IPS-NIHi11 (cell line): ENCODE measurements at regions not wholly inside any gene's neighbourhood (a gene's known extent, or its start where the extent isn't known, plus 50 kb on each side); places are given as distances from the start of the nearest gene placed in this dataset.
"Not testable (repeated sequence)": the region's sequence is repeated elsewhere in the genome, so short reads cannot be mapped to it uniquely, and the experiment has no call there.

Experiments used
- DNase-seq: peaks from one replicate; pipeline ENCODE4 v3.0.0; 2012; ENCODE audit warnings: mixed read lengths, low spot score

- DNase-seq = no peak
These were observed 218.2 kb downstream of the RPL10L start for GRCh38 chr14:46433381-46433780.

DNA sequence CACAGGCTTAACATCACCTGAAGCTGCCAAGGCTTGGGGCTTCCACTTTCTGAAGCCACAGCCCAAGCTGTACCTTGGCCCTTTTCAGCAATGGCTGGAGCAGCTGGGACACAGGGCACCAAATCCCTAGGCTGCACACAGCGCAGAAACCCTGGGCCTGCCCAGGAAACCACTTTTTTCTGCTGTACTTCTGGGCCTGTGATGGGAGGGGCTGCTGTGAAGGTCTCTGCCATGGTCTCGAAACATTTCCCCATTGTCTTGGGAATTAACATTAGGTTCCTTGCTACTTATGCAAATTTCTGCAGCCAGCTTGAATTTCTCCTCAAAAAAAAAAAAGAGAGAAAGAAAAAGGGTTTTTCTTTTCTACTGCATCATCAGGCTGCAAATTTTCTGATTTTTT is 219.1 kb downstream of the RPL10L start:
- DNase-seq = peak; percentile 5

GRCh38 chr14:46417066-46417465 is 234.5 kb downstream of the RPL10L start:
- no peak for DNase-seq

- DNase-seq = peak; percentile 4
These were observed 246.4 kb downstream of the RPL10L start for GRCh38 chr14:46404865-46405811.

- not testable (repeated sequence) for DNase-seq
These were observed 249.4 kb downstream of the RPL10L start for GRCh38 chr14:46402001-46402690.

- no peak for DNase-seq
These were observed 250.5 kb downstream of the RPL10L start for GRCh38 chr14:46401066-46401465.

- DNase-seq = no peak
These were observed 252.5 kb downstream of the RPL10L start for GRCh38 chr14:46399049-46399448.

- DNase-seq = no peak
These were observed 267.0 kb downstream of the RPL10L start for GRCh38 chr14:46384611-46385010.

DNA sequence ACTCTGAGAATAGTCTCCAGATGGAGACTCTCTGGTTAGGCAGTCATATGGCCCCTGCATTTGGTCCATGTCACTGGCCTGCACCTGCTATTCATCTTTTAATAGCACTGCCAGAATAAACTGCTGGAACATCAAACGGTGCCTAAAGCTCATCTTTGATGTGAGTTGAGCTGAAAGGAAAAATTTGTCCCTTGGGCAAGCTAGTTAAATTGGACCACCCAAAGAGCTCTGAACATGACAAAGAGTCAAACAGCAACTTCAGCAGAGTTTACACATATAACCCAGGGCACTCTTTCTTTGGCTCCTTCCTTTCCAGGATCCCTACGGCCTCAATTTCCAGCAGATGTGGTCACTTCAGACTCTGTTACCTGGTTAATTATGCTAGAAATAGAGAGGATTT is 269.9 kb downstream of the RPL10L start:
- DNase-seq = peak; percentile 15

DNA sequence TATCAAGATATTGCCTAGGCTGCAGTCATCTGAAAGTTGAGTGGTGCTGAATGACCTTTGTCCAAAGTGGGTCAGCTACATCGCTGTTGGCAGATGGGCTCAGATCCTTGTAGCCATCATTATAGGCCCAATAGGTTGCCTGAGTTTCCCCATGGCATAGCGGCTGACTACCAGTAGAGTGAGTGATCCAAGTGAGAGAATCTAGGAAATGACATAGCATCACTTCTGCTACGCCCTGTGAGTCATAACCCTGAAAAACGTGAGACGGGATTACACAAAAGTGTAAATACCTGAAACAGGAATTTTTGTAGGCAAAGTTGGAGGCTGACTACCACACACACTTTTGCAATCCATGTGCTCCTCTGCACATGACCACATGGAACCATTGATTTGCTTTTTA is 273.3 kb downstream of the RPL10L start:
- no peak for DNase-seq

DNA sequence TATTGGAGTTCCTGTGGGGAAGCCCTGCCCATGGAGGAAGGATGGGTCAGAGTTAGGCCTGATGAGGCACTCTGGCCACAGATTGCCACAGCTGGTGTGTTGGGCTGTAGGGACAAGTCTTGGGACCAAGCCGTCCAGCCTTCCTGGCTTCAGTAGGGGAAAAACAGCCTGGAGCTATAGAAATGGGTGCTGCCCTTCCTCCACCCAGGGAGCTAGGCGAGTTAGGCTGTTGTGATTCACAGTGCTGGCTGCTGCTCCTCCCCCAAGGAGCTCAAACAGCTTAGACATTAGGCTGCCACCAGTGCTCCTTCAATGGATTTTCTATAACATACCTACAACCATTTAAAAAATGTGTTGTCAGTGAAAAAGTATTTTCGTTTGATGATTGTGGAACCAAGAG is 274.3 kb downstream of the RPL10L start:
- no peak for DNase-seq

GRCh38 chr14:46369391-46369790 is 282.2 kb downstream of the RPL10L start:
- DNase-seq = no peak

GRCh38 chr14:46368275-46368674 is 283.3 kb downstream of the RPL10L start:
- no peak for DNase-seq

GRCh38 chr14:46352844-46353243 is 298.7 kb downstream of the RPL10L start:
- DNase-seq = no peak

- DNase-seq = peak; percentile 38
These were observed 307.1 kb downstream of the RPL10L start for GRCh38 chr14:46344327-46344937.

- DNase-seq = no peak
These were observed 325.8 kb downstream of the RPL10L start for GRCh38 chr14:46325777-46326176.

DNA sequence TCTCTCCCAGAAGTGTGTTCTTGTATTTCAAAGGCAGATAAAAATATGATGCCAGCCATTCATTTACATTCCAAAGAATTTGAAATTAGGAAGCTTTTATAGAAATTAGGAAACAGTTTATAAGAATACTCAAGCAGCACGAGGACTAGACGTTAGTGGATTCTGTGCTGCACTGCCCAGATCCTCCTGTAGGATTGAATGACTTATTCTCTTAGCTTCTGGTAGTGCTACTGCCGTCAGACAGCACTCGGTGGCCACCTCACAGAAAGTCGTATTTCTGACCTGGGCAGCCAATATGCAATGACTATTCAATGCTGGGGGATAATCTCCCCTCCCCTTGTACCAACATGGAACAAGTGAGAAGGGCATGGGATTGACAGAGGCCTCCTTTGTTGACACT is 326.4 kb downstream of the RPL10L start:
- DNase-seq = no peak

- no peak for DNase-seq
These were observed 328.2 kb downstream of the RPL10L start for GRCh38 chr14:46323404-46323762.

GRCh38 chr14:46322730-46323403 is 328.7 kb downstream of the RPL10L start:
- DNase-seq = no peak

DNA sequence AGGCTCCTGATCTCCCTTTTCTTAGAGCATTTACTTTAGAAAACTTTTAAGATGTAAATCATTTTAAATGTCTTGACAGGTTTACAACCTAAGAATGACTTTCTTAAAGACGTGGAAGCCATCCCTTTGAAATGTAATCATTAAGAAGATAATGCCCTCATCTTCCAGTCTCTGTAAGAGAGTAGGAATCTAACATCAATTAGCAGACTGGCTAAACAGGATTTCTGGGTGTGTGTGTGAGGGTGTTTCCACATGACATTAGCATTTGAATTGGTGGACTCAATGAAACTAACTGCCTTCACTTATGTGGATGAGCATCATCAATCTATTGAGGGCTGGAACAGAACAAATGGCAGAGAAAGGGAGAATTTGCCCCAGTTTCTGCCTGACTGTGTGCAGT is 329.5 kb downstream of the RPL10L start:
- DNase-seq = peak; percentile 6

DNA sequence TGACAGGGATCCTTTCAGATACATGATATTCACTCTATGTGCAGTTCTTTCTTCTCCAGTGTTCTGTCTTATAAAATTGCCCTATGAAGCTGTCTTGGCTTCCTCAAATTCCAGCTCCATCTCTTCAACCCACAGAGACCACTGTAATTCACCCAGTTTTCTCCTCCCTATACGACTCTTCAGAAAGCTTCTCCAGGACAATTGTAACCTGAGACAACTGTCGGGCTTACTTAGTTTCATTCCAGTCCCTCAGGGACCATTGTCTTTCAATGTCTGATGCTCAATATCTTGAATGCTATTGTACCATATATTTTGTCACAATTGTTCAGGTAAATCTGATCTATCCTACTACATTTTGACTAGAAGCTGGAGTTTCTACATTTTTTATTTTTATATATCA is 345.3 kb downstream of the RPL10L start:
- DNase-seq = no peak

- no peak for DNase-seq
These were observed 350.8 kb downstream of the RPL10L start for GRCh38 chr14:46300765-46301164.
